GM12865 (cell line): ENCODE measurements at regions not wholly inside any gene's neighbourhood (a gene's known extent, or its start where the extent isn't known, plus 50 kb on each side); places are given as distances from the start of the nearest gene placed in this dataset.

Source experiments
- DNase-seq: peaks from one replicate; pipeline ENCODE4 v3.0.0; 2010; ENCODE audit warnings: low read depth
- H3K4me3 ChIP-seq: 2 replicates; pipeline ENCODE4 v1.5.1; 2011; ENCODE audit warnings: mild to moderate bottlenecking, low read depth, low read length, control low read depth
- CTCF ChIP-seq: IDR thresholded peaks from 2 replicates; pipeline ENCODE4 v1.5.1; 2011; ENCODE audit warnings: low read length, control low read depth, low read depth, inconsistent platforms; ENCODE audit not compliant: insufficient read depth; ENCODE audit errors: missing control alignments

- TF ChIP-seq CTCF: no peak
- peak; percentile 12 for DNase-seq
- H3K4me3 ChIP-seq: no peak overlapping the region
These were observed 177.1 kb upstream of the PRKCQ start for GRCh38 chr10:6757158-6757557.

GRCh38 chr10:6756716-6757115 is 176.6 kb upstream of the PRKCQ start:
- TF ChIP-seq CTCF: no peak
- DNase-seq: no peak
- H3K4me3 ChIP-seq: no peak overlapping the region

- H3K4me3 ChIP-seq: no peak overlapping the region
- no peak for TF ChIP-seq CTCF
- DNase-seq: peak; percentile 33
These were observed 175.8 kb upstream of the PRKCQ start for GRCh38 chr10:6755781-6756460.

- no peak overlapping the region for H3K4me3 ChIP-seq
- DNase-seq: no peak
- no peak for TF ChIP-seq CTCF
These were observed 173.6 kb upstream of the PRKCQ start for GRCh38 chr10:6753644-6754043.

GRCh38 chr10:6751363-6751762 is 171.3 kb upstream of the PRKCQ start:
- no peak for DNase-seq
- no peak overlapping the region for H3K4me3 ChIP-seq
- no peak for TF ChIP-seq CTCF

GRCh38 chr10:6748981-6749635 is 169.0 kb upstream of the PRKCQ start:
- no peak for TF ChIP-seq CTCF
- no peak overlapping the region for H3K4me3 ChIP-seq
- DNase-seq: no peak

- DNase-seq: no peak
- no peak overlapping the region for H3K4me3 ChIP-seq
- no peak for TF ChIP-seq CTCF
These were observed 168.0 kb upstream of the PRKCQ start for GRCh38 chr10:6748029-6748428.
